Fibroblast of villous mesenchyme (primary cell): ENCODE measurements at regions not wholly inside any gene's neighbourhood (a gene's known extent, or its start where the extent isn't known, plus 50 kb on each side); places are given as distances from the start of the nearest gene placed in this dataset.
"Not testable (repeated sequence)": the region's sequence is repeated elsewhere in the genome, so short reads cannot be mapped to it uniquely, and the experiment has no call there.

ENCODE experiments used
- DNase-seq: peaks from one replicate; pipeline ENCODE4 v3.0.0-alpha.2; 2010; ENCODE audit warnings: low read depth
- H3K4me3 ChIP-seq: 2 replicates; pipeline ENCODE4 v1.5.1; 2011; ENCODE audit warnings: low read depth, mild to moderate bottlenecking, low read length
- TF ChIP-seq, protein P1 (sequence below): IDR thresholded peaks from 2 replicates; pipeline ENCODE4 v1.5.1; 2012; ENCODE audit warnings: low read depth, mild to moderate bottlenecking, low read length; ENCODE audit not compliant: insufficient read depth

DNA sequence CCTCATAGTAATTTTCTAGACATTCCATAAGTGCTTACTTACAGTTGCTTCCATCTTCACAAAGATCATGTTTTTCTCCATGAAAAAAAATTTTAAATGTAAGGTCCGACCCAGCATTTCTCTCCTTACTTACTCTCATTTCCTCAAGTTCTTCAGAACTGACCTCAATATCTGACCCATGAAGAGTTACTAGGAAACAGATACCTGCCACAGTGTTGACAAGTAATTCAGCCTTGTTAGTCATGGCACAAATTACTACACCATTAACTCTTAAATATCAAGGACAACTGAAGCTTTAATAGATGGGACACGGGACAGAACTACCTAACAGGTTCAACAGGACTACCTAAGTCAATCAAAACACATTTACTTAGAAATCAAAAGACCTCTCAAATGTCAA lies 316.2 kb downstream of the POM121L12 start:
- no peak overlapping the region for H3K4me3 ChIP-seq
- TF ChIP-seq, protein P1, sequence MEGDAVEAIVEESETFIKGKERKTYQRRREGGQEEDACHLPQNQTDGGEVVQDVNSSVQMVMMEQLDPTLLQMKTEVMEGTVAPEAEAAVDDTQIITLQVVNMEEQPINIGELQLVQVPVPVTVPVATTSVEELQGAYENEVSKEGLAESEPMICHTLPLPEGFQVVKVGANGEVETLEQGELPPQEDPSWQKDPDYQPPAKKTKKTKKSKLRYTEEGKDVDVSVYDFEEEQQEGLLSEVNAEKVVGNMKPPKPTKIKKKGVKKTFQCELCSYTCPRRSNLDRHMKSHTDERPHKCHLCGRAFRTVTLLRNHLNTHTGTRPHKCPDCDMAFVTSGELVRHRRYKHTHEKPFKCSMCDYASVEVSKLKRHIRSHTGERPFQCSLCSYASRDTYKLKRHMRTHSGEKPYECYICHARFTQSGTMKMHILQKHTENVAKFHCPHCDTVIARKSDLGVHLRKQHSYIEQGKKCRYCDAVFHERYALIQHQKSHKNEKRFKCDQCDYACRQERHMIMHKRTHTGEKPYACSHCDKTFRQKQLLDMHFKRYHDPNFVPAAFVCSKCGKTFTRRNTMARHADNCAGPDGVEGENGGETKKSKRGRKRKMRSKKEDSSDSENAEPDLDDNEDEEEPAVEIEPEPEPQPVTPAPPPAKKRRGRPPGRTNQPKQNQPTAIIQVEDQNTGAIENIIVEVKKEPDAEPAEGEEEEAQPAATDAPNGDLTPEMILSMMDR, result no peak
- no peak for DNase-seq

DNA sequence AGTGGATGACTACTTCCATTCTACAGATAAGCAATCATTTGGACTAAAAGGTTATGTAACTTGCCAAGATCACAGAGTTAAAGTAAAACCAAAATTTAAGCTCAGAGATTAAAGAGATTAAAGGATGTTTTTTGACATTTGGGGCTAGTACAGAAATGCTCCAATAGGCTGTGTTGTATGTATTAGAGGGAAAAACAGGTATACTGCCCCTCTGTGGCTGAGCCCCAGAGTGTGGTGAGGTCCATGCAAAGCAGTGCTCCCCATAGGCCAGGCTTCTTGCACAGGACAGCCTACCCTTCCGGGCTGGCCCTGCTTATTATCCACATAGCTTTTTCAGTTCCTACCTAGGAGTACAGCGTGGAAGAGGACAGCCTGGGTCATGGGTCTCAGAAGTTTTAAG lies 322.8 kb downstream of the POM121L12 start:
- no peak for DNase-seq
- TF ChIP-seq, protein P1, result no peak
- H3K4me3 ChIP-seq, result no peak overlapping the region

DNA sequence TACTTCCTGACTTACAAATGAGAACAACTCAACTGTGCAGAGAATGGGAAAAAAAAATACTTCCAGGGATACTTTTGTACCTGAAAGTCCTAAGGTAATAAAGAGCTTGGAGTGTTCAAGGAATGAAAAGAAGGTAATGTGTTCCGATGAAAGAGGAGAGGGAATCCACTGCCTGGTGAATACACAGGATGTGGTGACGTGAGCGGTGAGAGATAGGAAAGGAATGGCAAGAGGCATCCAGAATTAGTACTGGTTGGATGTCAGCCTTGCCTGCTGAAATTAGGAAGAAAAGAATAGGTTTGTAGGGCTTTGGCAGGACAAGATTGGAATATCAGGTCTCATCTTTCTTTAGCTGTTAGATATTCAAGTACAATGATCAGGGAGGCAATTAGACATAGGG lies 347.7 kb downstream of the POM121L12 start:
- peak; percentile 1 for DNase-seq
- H3K4me3 ChIP-seq, result no peak overlapping the region
- TF ChIP-seq, protein P1, result no peak

DNA sequence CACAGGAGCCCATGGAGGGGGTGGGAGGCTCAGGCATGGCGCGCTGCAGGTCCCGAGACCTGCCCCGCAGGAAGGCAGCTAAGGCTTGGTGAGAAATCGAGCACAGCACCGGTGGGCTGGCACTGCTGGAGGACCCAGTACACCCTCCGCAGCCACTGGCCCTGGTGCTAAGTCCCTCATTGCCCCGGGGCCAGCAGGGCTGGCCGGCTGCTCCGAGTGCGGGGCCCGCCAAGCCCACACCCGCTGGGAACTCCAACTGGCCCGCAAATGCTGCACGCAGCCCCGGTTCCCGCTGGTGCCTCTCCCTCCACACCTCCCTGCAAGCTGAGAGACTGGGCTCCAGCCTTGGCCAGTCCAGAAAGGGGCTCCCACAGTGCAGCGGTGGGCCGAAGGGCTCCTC lies 349.8 kb downstream of the POM121L12 start:
- DNase-seq, H3K4me3 ChIP-seq: not testable (repeated sequence)

DNA sequence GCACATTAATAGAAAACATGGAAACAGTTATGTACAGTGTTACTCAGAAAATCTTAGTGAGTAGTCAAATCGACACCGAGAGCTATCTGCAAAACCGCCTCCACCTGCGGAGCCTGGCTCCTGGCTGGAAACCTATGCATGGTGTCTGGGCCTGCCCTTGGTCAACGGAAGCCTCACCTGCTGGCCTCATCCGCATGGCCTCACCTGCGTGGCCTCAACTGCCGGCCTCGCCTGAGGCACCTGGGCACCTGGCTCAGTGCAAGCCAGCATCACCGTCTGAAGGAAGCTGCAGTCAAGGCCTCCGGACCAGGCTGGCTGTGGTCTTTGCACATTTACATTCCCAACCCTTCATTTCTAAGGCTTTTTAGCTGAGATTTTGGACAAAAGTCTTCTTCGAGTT lies 352.1 kb downstream of the POM121L12 start:
- no peak overlapping the region for H3K4me3 ChIP-seq
- TF ChIP-seq, protein P1, result no peak
- no peak for DNase-seq

DNA sequence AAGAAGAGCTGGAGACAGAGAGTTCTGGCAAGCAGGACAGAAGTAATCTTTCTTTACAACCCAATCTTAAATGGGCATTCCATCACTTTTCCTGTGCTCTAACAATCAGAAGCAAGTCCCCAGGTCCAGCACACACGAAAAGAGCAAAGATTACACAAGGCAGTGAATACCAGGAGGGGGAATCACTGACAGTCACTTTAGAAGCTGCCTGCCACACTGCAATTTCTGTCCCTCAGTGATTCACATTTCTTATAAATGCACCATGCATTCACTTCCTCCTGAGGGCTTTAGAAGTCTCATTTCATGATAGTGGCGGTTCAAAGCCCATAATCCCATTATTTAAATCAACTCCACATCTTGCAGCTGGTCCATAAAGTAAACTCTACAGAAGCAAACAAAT lies 362.5 kb downstream of the POM121L12 start:
- no peak overlapping the region for H3K4me3 ChIP-seq
- no peak for DNase-seq
- TF ChIP-seq, protein P1, result no peak

DNA sequence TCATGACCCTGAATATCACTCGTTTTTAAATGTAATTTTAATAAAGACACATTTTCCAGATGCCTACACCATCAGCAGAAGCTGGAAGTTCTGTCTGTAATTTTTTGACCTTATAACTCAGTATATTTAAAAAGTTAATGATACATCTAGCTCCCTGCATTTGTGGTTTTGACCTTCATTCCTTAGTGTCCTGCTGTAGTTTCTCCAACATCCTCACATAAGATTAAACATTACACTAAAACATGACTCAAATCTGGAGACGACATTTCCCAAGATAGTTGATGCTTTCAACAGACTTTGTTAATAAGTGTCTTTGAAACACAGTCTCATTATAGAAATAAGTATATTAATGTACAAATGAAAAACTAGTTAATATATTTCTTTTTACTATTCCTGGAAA lies 363.1 kb downstream of the POM121L12 start:
- TF ChIP-seq, protein P1, result no peak
- no peak overlapping the region for H3K4me3 ChIP-seq
- DNase-seq, result no peak
